Stimulated activated CD4-positive, alpha-beta T cell treated with anti-CD3 and anti-CD28 coated beads, TNF-alpha, amount 100 ng/mL, for 4 hours (primary cell): ENCODE measurements at regions not wholly inside any gene's neighbourhood (a gene's known extent, or its start where the extent isn't known, plus 50 kb on each side); places are given as distances from the start of the nearest gene placed in this dataset.
"Not testable (repeated sequence)": the region's sequence is repeated elsewhere in the genome, so short reads cannot be mapped to it uniquely, and the experiment has no call there.

Source experiments
- DNase-seq, 3 experiments: peaks; one replicate each; pipeline ENCODE4 v3.0.0-alpha.2; 2020; ENCODE audit warnings: low read depth in 3 of 3

DNA sequence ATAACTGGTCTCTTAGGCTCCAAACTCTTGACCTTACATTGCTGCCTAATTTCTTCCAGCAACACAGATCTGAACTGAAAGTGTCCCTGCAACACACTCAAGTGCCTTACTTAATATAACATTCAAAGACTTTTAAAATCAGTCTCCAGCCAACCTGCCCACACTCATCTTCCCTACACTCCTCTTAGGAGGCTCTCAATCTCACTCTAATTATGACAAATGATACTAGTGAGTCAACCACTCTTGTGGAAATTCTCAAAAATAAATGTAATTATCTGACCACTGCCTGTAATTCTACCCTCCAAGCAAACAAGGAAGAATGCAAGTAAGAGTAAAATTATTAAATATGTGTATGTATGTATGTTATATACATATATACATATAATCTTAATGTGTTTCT, 348.1 kb upstream of the MIR17HG start:
- DNase-seq = no peak

DNA sequence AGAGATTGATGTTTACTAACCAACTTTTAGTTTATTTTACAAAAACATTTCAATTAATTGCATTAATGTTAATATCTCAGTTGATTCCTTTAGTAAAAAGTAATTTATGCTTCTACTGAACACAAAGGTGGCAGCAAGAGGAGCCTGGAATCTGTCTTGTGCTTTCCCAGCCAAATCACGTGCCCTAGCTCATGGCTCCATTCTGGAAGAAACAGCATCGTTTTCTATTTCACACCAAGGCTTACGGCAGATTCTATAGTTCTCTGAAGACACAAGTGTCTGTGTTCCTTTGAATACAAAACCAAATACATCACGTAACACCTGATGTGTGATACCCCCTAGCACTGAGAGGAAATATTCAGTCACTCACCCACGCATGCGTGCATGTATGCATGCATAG, 346.1 kb upstream of the MIR17HG start:
- DNase-seq = no peak

DNA sequence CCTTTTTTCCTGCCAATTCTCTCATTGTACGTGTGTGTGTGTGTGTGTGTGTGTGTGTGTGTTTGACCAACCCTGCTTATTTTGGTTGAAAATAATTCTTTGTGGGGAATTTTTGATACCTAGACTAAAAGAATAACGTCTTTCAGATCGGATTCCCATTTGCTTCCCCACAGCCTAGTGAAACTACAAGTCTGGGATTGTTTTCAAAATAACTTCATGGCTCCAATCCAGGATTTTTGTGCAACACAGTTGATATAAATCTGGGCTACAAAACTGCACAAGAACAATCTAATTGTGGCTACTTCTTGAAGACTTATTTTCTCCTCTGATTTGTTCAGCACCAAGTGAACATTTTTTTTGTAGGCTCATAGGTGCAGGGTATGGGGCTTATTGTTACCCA, 332.8 kb upstream of the MIR17HG start:
- no peak for DNase-seq

DNA sequence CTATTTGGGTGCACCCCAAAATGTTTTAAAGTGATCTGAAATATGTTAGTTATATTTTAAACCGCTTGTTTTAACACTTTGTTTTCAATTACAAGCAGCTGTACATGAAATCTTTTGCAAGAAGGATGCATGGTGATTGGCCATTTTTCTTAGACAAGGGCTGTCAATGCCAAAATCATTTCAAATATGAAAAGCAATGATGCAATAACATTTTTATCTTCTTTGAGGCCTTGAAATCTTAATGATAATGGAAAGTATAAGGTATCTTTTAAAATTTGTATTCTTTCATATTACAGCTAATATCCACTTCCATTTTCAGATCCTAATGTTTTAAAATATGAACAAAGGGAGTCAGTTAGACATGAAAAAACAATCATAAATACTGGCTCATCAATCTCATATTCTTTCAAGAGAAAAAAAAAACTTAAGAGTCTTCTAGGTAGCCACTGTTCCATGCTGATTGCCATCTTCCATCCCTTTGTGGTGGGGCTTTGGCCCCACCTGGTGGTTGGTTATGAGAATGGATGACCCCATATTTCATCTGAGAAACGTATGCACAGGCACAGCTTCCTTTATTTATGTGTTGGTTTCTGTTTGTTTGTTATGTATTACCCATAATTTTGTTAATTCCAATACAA, 330.3 kb upstream of the MIR17HG start:
- no peak for DNase-seq

DNA sequence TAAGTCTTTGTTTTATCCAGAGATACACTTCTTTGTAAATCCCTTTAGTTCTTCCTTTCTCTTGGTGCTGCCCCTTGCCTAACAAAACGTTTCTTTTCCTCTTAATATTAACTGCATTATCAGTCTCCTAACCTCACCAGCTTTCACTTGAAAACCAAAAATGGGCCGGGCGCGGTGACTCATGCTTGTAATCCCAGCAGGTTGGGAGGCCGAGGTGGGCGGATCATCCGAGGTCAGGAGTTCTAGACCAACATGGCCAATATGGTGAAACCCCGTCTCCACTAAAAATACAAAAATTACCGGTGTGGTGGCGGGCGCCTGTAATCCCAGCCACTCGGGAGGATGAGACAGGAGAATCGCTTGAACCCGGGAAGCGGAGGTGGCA, 329.8 kb upstream of the MIR17HG start:
- no peak for DNase-seq

DNA sequence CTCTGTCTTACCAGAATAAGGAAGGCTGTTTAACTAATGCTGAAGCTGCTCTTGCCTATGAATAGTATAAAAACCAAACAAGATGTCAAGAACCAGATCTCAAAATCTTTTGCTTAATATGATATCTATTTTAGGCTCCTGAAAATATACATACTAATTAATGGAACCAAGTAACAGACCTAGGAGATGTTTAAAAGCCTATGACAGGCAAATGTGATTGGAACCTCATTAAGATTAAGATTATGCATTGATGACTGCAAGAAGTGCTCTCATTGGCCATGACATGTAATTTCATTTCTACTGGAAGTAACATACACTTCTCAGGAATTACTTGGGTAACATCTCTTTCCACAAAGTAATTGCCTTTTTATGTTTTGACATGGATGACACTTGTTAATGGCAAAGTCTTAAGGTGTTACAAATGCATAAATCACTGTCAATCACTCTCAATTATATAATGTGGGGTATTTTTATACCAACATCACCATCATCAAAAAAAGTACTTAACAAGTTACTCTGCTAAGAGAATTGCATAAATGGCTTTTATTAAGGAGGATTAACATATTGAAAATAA, 326.9 kb upstream of the MIR17HG start:
- DNase-seq = no peak

DNA sequence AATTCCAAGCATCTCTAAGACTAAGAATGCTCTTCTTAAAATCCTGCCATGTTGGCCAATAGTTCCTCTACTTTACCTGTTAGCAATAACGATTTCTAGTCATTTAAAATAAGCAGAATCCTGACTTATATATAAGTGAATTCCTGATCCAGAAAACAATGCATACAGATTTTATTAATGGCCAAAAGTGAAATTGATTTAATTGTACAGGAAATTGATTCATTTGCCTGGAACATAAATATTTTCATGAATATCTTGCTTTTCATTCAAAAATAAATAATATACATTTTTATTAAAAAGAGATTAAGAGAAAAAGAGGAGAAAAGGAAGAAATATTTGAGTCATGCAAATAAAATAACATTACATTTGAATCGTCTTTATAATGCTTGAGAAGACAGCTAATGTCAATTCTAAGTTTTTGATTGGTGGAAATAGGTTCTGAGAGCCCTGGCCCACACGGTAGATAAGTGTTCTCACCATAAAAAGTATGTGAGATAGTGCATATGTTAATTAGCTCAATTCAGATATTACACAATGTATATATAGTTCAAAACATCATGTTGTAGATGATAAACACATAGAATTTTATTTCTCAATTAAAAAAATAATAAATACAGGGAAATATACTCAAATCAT, 323.2 kb upstream of the MIR17HG start:
- no peak for DNase-seq

DNA sequence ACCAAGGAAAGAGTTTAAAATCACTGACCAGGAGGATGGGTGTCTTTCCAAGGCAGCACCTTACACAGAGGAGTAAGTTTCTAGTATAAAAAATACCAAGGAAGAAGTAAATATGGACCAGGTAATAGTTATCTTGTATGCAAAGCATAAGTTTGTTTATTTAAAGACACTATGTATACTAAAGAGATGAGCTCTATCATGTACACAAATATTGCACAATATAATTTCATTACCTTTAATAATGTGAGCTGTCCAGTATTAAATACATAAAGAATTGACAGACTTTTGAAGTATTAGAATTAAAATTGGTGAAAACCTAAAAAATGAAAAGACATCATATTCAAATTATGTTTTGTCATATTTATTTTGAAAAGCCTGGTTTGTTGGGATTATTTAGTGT, 322.0 kb upstream of the MIR17HG start:
- DNase-seq = no peak

DNA sequence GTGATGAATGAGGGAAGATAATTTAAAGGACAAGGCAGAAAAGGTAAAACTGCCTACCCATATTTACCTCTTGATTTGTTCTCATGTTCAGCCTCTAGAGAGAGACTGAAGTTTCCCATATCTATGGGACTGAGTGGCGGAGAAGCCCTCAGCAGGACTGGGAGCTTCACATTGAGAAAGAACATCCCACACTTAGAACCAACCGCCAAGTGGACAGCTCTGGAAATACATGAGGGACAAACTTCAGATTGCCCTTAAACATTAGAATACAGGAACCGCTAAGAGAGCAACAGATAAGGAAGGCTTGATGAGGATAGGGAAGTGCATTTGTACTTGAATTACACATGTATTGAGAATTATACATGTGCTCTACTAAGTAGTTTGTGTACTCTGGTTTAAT, 316.0 kb upstream of the MIR17HG start:
- DNase-seq = no peak

DNA sequence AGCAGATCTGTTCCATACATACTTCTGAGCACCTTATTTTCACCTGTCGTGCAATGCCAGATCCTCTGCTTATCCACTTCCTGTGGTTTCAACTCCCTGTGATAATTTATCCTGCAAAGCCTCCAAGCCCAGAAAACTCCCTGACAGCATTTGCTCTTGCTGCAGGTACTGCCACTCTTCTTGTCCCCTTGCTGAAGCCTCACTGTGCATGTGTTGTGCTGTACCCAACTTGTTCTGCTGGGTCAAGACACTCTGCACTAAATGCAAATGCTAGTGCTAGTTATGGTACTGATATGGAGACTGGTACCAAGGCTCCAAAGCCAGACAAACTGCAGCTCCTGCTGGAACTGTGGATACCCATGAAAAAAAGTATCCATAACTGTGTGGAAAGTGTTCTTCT, 315.4 kb upstream of the MIR17HG start:
- no peak for DNase-seq

DNA sequence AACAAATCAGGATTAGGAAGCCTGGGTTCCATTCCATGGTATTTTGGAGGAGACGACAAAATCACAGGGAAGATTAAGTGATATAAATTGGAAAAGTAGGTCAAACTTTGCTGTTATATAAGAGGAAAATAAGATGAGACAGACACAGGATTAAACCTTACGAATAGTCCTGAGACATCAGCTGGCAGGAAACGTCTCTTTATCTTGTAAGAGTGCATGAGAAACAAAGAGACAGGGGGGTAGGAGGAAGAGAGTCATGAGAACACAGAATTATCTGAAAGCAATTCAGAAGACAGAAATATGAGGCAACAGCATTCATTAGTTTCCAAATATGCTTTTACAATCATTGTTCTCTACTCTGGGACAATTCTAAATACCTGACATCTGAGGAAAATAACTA, 310.6 kb upstream of the MIR17HG start:
- no peak for DNase-seq

DNA sequence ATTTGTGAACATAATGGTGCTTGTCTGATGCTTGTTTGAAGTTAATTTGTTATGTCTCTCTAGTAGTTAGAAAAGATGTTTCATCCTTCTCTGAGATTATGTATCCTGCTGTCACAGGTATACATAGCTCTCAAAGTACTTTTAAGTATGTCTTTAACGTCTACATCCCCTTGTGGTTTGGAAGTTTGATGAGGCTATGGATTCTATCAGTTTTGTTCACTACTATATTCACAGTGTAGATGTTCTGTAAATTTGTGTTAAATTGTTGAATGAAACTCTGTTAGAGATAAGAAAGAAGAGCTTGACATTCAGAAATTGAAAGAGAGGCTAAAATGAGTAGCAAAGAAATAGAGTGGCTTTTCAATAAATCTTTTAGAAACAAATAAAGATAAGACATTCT, 304.6 kb upstream of the MIR17HG start:
- DNase-seq = no peak

DNA sequence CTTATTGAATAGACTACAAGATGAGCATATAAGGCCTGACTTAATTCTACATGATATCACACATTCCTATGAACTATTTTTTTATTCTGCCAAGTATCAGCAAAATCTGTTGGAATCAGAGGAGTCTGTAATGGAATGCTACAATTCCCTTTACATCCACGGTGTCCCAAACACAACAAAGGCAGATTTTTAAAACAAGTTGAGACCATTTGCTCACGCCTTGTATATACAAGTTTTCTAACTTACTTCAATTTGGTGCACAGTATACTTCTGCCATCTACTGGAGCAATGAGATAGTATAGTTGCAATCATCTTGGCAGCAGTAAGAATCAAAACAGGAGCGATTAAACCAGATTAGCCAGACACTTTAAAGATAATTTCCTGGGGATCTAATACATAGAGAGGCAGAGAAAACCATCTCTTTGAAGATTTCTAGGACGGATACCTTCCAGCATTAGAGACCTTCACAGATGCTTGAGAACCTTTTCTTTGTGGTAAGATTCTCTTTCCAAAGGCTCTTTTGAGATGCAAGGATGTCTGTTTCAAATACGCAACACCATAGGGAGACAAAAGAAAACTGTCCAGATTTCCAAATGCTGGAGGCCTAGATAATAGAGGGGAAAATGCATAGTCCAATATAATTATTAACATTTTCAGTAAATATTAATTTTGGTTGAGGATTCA, 302.0 kb upstream of the MIR17HG start:
- DNase-seq = no peak

DNA sequence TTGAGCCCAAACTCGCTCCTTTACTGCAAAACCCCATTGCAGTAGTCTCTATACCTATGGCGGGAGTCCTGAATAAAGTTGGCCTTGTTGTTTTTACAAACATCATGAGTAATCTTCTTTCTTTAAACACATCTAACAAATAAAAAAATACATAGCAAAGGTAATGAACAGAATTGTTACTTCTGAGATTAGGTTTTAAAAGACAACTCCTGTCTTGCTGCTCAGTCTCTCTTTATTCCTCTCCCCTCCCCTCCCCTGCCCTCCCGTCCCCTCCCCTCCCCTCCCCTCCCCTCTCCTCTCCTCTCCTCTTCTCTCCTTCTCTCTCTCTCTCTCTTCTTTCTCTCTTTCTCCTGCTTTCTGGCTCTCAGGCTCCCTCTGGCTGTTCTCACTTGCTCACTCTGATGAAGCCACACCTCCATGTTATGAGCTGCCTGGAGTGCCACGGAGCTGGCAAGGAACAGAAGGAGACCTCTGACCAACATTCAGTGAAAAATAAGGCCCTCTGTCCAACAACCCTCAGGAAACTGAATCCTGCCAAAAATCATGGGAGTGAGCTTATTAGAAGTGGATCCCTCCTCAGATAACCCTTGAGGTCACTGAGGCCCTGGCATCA, 300.7 kb upstream of the MIR17HG start:
- DNase-seq = no peak

DNA sequence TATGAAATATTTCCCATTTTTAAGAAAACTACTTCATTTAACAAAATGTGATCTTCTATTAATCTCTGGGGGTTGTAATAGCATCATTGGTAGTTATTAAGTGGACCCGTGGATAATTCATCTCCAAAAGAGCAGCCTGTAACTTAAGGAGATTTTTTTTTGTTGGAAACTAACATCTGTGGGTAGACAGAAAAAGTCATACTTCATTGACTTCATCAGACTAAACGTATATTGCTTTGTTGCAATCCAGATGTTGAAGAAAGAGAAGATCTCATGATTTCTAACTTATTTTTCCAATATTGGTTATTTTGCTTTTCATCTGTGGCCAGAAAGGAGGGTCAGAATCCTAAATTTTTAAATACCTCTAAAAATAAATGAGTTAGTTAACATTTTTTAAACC, 296.5 kb upstream of the MIR17HG start:
- no peak for DNase-seq

DNA sequence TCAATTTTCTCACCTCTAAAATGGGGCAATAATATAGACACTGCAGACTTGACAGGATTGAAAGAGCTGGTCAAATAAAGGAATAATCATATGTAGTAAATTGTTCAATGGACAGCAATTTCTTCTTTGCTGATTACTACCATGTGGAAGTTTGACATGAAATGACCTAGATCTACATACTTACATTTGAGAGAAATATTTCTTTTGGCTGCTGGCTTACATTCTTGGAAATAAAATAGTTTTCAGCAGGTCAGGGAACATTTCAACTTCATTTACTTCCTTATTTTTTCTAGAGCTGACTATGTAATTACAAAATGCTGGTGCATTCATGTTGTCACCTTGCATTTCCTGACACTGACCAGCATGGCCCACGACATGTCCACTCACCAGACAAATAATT, 294.6 kb upstream of the MIR17HG start:
- DNase-seq = no peak

DNA sequence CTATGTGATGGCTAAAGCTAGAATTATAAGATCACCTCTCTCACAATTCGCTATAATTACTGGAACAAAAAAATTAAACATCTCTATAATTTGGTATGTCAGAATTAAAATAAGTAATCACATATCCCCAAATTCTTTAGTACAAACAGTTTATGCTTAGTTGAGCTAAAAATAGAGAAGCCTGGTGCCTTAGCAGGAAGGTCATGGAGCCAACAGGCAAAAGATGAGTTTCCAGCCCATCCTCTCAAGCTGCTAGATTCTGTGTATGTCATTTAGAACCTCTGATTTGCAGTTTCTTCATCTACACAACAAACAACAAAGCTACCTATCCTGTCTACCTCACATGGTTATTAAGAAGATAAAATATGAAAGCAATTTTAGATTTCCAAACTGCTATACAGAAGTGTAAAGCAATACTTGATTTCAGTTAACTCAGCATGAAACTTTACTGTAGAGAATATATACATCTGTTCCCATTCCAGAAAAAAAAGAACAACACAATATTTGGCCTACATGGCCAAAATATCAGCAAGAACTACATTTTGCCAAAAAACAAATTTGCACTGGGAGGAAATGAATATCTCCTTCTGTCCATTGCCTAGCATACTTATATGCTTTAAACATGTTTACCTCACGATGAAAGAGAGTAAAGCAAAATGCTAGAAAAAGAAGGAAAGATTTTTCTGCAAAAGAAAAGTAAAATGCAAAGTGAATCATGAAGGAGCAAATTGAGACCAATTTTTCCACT, 294.0 kb upstream of the MIR17HG start:
- DNase-seq = no peak

DNA sequence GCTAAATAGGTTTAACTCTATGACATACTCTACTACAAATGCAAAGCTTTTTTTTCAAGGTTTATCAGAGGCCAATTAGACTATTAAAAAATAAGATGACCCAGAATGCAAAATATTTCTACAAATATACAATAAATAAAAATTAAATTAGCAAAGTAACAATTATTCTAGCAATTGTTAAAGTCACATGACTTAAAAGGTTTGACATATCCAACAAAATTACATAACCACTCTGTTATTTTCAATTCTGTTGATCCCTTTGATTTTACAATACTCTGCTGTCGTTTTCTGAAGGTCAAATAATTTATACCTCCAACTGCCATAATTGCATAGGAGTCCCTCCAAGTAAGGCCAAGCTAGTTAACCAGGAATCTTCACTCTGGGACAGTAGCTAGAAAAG, 292.6 kb upstream of the MIR17HG start:
- DNase-seq = no peak

DNA sequence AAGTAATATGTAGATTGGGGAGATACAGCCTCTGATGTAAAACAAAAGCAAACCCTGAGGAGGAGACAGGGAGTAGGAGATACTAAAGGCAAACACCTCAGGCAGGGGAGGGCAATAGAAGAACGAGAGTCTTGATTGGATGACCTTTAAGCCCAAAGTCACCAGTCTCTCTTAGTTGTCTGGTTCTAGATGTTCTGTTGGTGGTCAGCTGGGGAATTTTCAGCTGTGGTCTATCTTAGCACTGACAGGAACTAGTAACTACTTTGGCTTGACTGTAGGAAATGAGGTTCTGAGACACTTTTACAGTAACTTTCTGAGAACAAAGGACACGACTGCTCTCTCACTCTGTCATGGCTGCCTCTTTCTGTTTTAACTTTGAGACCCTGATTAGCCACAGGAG, 290.7 kb upstream of the MIR17HG start:
- DNase-seq = no peak

DNA sequence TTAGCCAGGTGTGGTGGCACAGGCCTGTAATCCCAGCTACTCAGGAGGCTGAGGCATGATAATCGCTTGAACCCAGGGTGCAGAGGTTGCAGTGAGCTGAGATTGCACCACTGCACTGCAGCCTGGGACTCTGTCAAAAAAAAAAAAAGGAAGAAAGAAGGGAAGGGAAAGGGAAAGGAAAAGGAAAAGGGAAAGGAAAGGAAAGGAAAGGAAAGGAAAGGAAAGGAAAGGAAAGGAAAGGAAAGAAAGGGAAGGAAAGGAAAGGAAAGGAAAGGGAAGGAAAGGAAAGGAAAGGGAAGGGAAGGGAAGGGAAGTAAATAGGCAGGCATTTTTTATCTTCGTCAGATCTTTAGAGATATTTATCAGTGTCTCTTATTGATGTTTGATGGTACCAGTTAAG, 290.0 kb upstream of the MIR17HG start:
- not testable (repeated sequence) for DNase-seq

DNA sequence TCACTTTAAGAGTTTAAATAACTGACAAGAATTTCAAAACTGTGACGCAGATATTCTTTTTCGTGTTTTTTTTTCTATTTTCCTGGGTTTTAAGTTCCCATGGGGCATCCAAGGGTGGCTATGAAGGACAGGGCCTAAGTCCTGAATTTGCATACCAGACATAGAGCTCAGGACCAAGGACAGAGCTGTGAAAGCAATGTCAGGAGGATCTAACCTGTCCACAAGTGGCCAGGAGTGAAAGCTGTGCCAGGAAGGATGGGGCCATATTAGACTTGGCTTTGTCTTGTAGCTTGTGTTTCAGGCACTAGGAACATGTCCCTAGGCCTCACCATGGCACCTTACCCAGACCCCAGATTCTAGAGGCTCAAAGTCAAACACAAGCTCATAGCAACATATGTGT, 289.4 kb upstream of the MIR17HG start:
- no peak for DNase-seq

DNA sequence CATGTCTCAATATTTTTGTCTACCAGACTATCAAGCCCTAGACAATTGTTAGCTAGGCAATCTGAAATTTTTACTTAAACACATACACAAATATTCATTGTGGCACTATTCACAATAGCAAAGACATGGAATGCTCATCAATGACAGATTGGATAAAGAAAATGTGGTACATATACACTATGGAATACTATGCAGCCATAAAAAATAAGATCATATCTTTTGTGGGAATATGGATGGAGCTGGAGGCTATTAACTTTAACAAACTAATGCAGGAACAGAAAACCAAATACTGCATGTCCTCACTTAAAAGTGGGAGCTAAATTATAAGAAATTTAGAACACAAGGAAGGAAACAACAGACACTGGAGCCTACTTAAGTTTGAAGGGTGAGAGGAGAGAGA, 288.6 kb upstream of the MIR17HG start:
- DNase-seq = no peak
